ENCODE measurements at regions not wholly inside any gene's neighbourhood (a gene's known extent, or its start where the extent isn't known, plus 50 kb on each side); places are given as distances from the start of the nearest gene placed in this dataset.

- TF ChIP-seq POLR2AphosphoS5 (IDR thresholded peaks at IDR 0.05) (no peak), POLR2A (IDR thresholded peaks at IDR 0.05) (no peak)
Measured at GRCh38 chr3:81198216-81198615, 563.2 kb downstream of the GBE1 start.

Data from prostate gland (tissue), 1 donor.